Mesenchymal stem cell (in vitro differentiated cells and primary cell): ENCODE measurements at regions not wholly inside any gene's neighbourhood (a gene's known extent, or its start where the extent isn't known, plus 50 kb on each side); places are given as distances from the start of the nearest gene placed in this dataset.

Experiments
- DNase-seq: peaks from one replicate; pipeline ENCODE4 v3.0.0-alpha.2; 2013
- H2AFZ ChIP-seq: one replicate; pipeline ENCODE4 v1.6.1; 2013; ENCODE audit warnings: low read depth, mild to moderate bottlenecking, control low read depth, inconsistent platforms, low read length, moderate library complexity
- H2AK5ac ChIP-seq: 2 replicates; pipeline ENCODE4 v1.6.1; 2013; ENCODE audit warnings: low read length, moderate library complexity, mild to moderate bottlenecking, inconsistent platforms; ENCODE audit not compliant: severe bottlenecking
- H2BK120ac ChIP-seq: one replicate; pipeline ENCODE4 v1.6.1; 2013; ENCODE audit warnings: low read depth, mild to moderate bottlenecking, inconsistent platforms, low read length, moderate library complexity
- H2BK12ac ChIP-seq, 2 experiments: one replicate each; pipeline ENCODE4 v1.6.1; 2013; ENCODE audit warnings: inconsistent platforms in 2 of 2, low read length in 2 of 2, mild to moderate bottlenecking in 2 of 2, moderate library complexity in 2 of 2, control low read depth in 1 of 2
- H2BK15ac ChIP-seq: one replicate; pipeline ENCODE4 v1.6.1; 2013; ENCODE audit warnings: mild to moderate bottlenecking, low read depth, inconsistent platforms; ENCODE audit not compliant: poor library complexity, severe bottlenecking
- H2BK5ac ChIP-seq: 2 replicates; pipeline ENCODE4 v1.6.1; 2013; ENCODE audit warnings: low read depth, mild to moderate bottlenecking, low read length, control low read depth, inconsistent platforms; ENCODE audit not compliant: poor library complexity, severe bottlenecking
- H3K14ac ChIP-seq, 2 experiments: one replicate each; pipeline ENCODE4 v1.6.1; 2013; ENCODE audit warnings: inconsistent platforms in 2 of 2, low read length in 2 of 2, control low read depth in 1 of 2, mild to moderate bottlenecking in 1 of 2, moderate library complexity in 1 of 2
- H3K18ac ChIP-seq, 2 experiments: one replicate each; pipeline ENCODE4 v1.6.1; 2013; ENCODE audit warnings: inconsistent platforms in 2 of 2, low read length in 2 of 2, control low read depth in 1 of 2, low read depth in 1 of 2, mild to moderate bottlenecking in 1 of 2
- H3K23ac ChIP-seq, 2 experiments: one replicate each; pipeline ENCODE4 v1.6.1; 2013; ENCODE audit warnings: inconsistent platforms in 2 of 2, low read length in 2 of 2, mild to moderate bottlenecking in 2 of 2, moderate library complexity in 2 of 2, control low read depth in 1 of 2
- H3K27ac ChIP-seq: 2 replicates; pipeline ENCODE4 v1.5.1; 2013; ENCODE audit warnings: mild to moderate bottlenecking, moderate library complexity, low read length, control low read depth, inconsistent platforms; ENCODE audit not compliant: poor library complexity, severe bottlenecking
- H3K27me3 ChIP-seq, 2 experiments: 2 replicates each; pipeline versions ENCODE4 v1.6.1 to v1.7.0; 2013; ENCODE audit warnings: low read length in 2 of 2, mild to moderate bottlenecking in 2 of 2, moderate library complexity in 2 of 2, control low read depth in 1 of 2, inconsistent platforms in 1 of 2; ENCODE audit not compliant: control insufficient read depth in 1 of 2, insufficient read depth in 1 of 2
- H3K36me3 ChIP-seq, 2 experiments: 2 replicates each; pipeline versions ENCODE4 v1.6.1 to v1.7.0; 2013; ENCODE audit warnings: low read length in 2 of 2, control low read depth in 1 of 2, inconsistent platforms in 1 of 2, low read depth in 1 of 2, mild to moderate bottlenecking in 1 of 2; ENCODE audit not compliant: insufficient read depth in 2 of 2, control insufficient read depth in 1 of 2
- H3K4ac ChIP-seq, 2 experiments: one replicate each; pipeline ENCODE4 v1.6.1; 2013; ENCODE audit warnings: inconsistent platforms in 2 of 2, low read length in 2 of 2, mild to moderate bottlenecking in 2 of 2, moderate library complexity in 2 of 2, control low read depth in 1 of 2, low read depth in 1 of 2
- H3K4me1 ChIP-seq: 2 replicates; pipeline ENCODE4 v1.6.1; 2013; ENCODE audit warnings: low read depth, low read length, control low read depth; ENCODE audit not compliant: control insufficient read depth, insufficient read depth
- H3K4me2 ChIP-seq: 2 replicates; pipeline ENCODE4 v1.6.1; 2013; ENCODE audit warnings: low read length, mild to moderate bottlenecking, inconsistent platforms; ENCODE audit not compliant: poor library complexity, severe bottlenecking
- H3K4me3 ChIP-seq, 2 experiments: 2 replicates each; pipeline versions ENCODE4 v1.5.1 to v1.7.0; 2013; ENCODE audit warnings: low read length in 2 of 2, mild to moderate bottlenecking in 2 of 2, control low read depth in 1 of 2, low read depth in 1 of 2; ENCODE audit not compliant: insufficient read depth in 1 of 2
- H3K79me1 ChIP-seq: replicated peaks from 2 replicates; pipeline ENCODE4 v1.6.1; 2013; ENCODE audit warnings: mild to moderate bottlenecking, control low read depth, low read length, inconsistent platforms; ENCODE audit not compliant: poor library complexity, severe bottlenecking
- H3K9ac ChIP-seq: 2 replicates; pipeline ENCODE4 v1.7.0; 2013; ENCODE audit warnings: mild to moderate bottlenecking, low read length, moderate library complexity
- H3K9me3 ChIP-seq: 2 replicates; pipeline ENCODE4 v1.7.0; 2013; ENCODE audit warnings: mild to moderate bottlenecking, low read length; ENCODE audit not compliant: control insufficient read depth
- H4K8ac ChIP-seq: one replicate; pipeline ENCODE4 v1.6.1; 2013; ENCODE audit warnings: inconsistent platforms, mild to moderate bottlenecking, low read length, moderate library complexity
- H4K91ac ChIP-seq: one replicate; pipeline ENCODE4 v1.6.1; 2013; ENCODE audit warnings: mild to moderate bottlenecking, low read length, inconsistent platforms
- WGBS: methylation state at CpG from one replicate; pipeline ENCODE4 v1.1.7; 2013; ENCODE audit warnings: mixed read lengths; 5-methylcytosine and 5-hydroxymethylcytosine counted together

DNA sequence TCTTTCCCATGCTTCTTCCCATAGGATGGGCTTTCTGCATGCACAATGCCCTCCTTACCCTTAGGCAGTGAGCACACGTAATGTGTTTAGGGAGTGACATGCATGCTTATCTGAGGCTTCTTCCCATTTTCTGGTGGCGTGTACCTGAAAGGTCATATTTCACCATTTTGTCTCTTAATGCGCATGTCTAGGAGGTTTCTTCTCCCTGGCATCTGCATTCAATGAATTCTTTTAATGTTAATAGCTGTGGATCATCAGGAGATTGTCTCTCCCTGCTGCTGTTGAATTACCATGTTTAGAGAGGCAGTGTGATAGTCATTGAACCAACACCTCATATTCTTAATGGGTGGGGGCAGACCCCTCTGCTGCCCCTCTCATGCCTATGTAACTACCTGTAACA is 205.6 kb upstream of the SGO1 start:
- no peaks in the 10 kb centered on the region for H3K79me1 ChIP-seq
- H4K91ac ChIP-seq, result no peak overlapping the region
- no peaks in the 10 kb centered on the region for H3K27me3 ChIP-seq
- no peaks in the 10 kb centered on the region for H3K36me3 ChIP-seq
- no peaks in the 10 kb centered on the region for H3K4me1 ChIP-seq
- H3K14ac ChIP-seq, result no peak overlapping the region
- no peak overlapping the region for H2BK15ac ChIP-seq
- H3K4me3 ChIP-seq, result no peak overlapping the region
- no peak overlapping the region for H2BK5ac ChIP-seq
- H2BK120ac ChIP-seq, result no peak overlapping the region
- no peak overlapping the region for H2AFZ ChIP-seq
- no peak overlapping the region for H3K9ac ChIP-seq
- H3K23ac ChIP-seq, result no peak overlapping the region
- no peak overlapping the region for H4K8ac ChIP-seq
- H3K4me2 ChIP-seq, result no peak overlapping the region
- H2AK5ac ChIP-seq, result no peak overlapping the region
- H3K4ac ChIP-seq, result no peak overlapping the region
- H2BK12ac ChIP-seq, result no peak overlapping the region
- H3K9me3 ChIP-seq, result peaks cover 3% of the 10 kb centered on the region
- H3K18ac ChIP-seq, result no peak overlapping the region
- 56% methylated on average over 3 of the region's 3 CpGs for WGBS
- H3K27ac ChIP-seq, result no peak overlapping the region
- no peak for DNase-seq

- no peaks in the 10 kb centered on the region for H3K79me1 ChIP-seq
- WGBS, result no CpG with 5 or more reads among the region's 1 CpG
Observed at GRCh38 chr3:20388971-20389370, 203.0 kb upstream of the SGO1 start.

DNA sequence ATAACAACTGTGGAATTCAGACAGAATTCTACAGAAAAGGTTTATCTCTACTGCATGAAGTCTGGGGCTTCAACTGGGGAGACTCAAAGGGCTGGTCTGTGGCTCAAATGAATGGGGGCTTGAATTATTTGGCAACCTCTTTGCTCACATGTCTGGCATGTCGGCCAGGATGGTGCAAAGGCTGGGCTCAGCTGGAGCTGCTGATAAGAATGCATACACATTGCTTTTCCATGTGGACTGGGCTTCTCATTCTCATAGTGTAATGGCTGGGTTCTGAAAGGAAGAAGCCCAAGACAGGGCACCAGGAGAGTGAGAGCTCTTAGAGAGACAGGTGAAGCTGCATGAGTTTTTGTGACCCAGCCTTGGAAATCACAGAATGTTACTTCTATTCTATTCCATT is 194.3 kb upstream of the SGO1 start:
- Histone ChIP-seq H3K4me2 (no peak overlapping the region), H3K9ac (no peak overlapping the region), H3K36me3 (no peaks in the 10 kb centered on the region), H2BK12ac (no peak overlapping the region), H2BK15ac (no peak overlapping the region), H3K18ac (no peak overlapping the region), H3K4ac (no peak overlapping the region), H3K4me1 (no peaks in the 10 kb centered on the region), H3K23ac (no peak overlapping the region), H3K27me3 (no peaks in the 10 kb centered on the region), H4K8ac (no peak overlapping the region), H3K27ac (no peak overlapping the region), H3K79me1 (no peaks in the 10 kb centered on the region), H3K9me3 (no peaks in the 10 kb centered on the region), H2BK5ac (no peak overlapping the region), H2BK120ac (no peak overlapping the region), H3K14ac (no peak overlapping the region), H3K4me3 (no peak overlapping the region), H4K91ac (no peak overlapping the region), H2AK5ac (no peak overlapping the region), H2AFZ (no peak overlapping the region)
- 63% methylated on average over 1 of the region's 1 CpG for WGBS
- no peak for DNase-seq

More at GRCh38 chr3:20388971-20389370, 203.0 kb upstream of the SGO1 start:
- H2BK120ac ChIP-seq, result no peak overlapping the region
- H3K27ac ChIP-seq, result no peak overlapping the region
- H3K4me1 ChIP-seq, result no peaks in the 10 kb centered on the region
- H3K9ac ChIP-seq, result no peak overlapping the region
- no peak overlapping the region for H3K14ac ChIP-seq
- no peak overlapping the region for H4K91ac ChIP-seq
- no peak overlapping the region for H2AK5ac ChIP-seq
- no peak overlapping the region for H4K8ac ChIP-seq
- no peak overlapping the region for H2BK5ac ChIP-seq
- no peaks in the 10 kb centered on the region for H3K27me3 ChIP-seq
- H3K23ac ChIP-seq, result no peak overlapping the region
- DNase-seq, result no peak
- no peak overlapping the region for H2BK15ac ChIP-seq
- H2AFZ ChIP-seq, result no peak overlapping the region
- H3K36me3 ChIP-seq, result no peaks in the 10 kb centered on the region
- no peak overlapping the region for H3K4me3 ChIP-seq
- H3K4me2 ChIP-seq, result no peak overlapping the region
- no peak overlapping the region for H3K4ac ChIP-seq
- H2BK12ac ChIP-seq, result no peak overlapping the region
- no peak overlapping the region for H3K18ac ChIP-seq
- no peaks in the 10 kb centered on the region for H3K9me3 ChIP-seq

DNA sequence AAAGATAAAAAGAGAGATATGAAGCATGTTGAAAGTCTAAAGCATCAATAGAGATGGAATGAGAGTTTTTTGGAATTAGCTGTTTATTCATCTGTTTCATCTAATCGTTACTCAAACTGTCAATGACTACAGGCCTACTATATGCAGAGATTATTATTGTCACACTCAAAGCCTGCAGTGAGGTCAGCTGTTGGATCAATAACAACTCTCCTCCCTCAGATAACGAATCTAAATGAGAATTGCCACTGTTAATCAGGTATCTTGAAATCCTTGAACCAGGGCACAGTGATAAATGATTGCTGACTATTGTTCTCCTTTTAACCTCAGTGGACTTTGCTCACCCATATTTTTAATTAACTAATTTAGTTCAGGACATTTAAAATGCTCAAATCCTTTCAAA is 192.3 kb upstream of the SGO1 start:
- H3K27me3 ChIP-seq, result no peaks in the 10 kb centered on the region
- H3K4me3 ChIP-seq, result no peak overlapping the region
- H3K36me3 ChIP-seq, result no peaks in the 10 kb centered on the region
- no peak overlapping the region for H4K91ac ChIP-seq
- no peak overlapping the region for H3K27ac ChIP-seq
- no peak overlapping the region for H3K9ac ChIP-seq
- H3K9me3 ChIP-seq, result no peaks in the 10 kb centered on the region
- H3K23ac ChIP-seq, result no peak overlapping the region
- no peak overlapping the region for H4K8ac ChIP-seq
- DNase-seq, result no peak
- H2BK12ac ChIP-seq, result no peak overlapping the region
- 59% methylated on average over 2 of the region's 2 CpGs for WGBS
- no peak overlapping the region for H3K18ac ChIP-seq
- no peak overlapping the region for H3K4ac ChIP-seq
- no peak overlapping the region for H2AK5ac ChIP-seq
- no peaks in the 10 kb centered on the region for H3K4me1 ChIP-seq
- no peak overlapping the region for H2BK120ac ChIP-seq
- H2BK15ac ChIP-seq, result no peak overlapping the region
- no peak overlapping the region for H2AFZ ChIP-seq
- no peak overlapping the region for H2BK5ac ChIP-seq
- H3K4me2 ChIP-seq, result no peak overlapping the region
- no peaks in the 10 kb centered on the region for H3K79me1 ChIP-seq
- H3K14ac ChIP-seq, result no peak overlapping the region
